Stomach (tissue), 4 donors: ENCODE measurements at regions not wholly inside any gene's neighbourhood (a gene's known extent, or its start where the extent isn't known, plus 50 kb on each side); places are given as distances from the start of the nearest gene placed in this dataset.

Experiments
- POLR2A ChIP-seq, 4 donors: fragments of 450-650 bp; IDR thresholded peaks; one replicate each; pipeline ENCODE4 v1.6.1; 2016; ENCODE audit warnings: antibody characterized with exemption in 4 of 4, control low read depth in 2 of 4, mild to moderate bottlenecking in 1 of 4, moderate library complexity in 1 of 4
- POLR2AphosphoS5 ChIP-seq, 3 donors: sonication (generic); formaldehyde crosslinking; IDR thresholded peaks; one replicate each; pipeline ENCODE4 v1.6.1; 2016; ENCODE audit warnings: antibody characterized with exemption in 3 of 3
- TF ChIP-seq, protein P1 (sequence below), 7 experiments: fragments of 450-650 bp in 4 of 7; fragments of 200-600 bp in 3 of 7; sonication (generic) in 3 of 7; IDR thresholded peaks; one replicate each; pipeline ENCODE4 v1.5.1; 2016 to 2019; ENCODE audit warnings: antibody characterized with exemption in 7 of 7, control low read depth in 2 of 7, mild to moderate bottlenecking in 1 of 7

DNA sequence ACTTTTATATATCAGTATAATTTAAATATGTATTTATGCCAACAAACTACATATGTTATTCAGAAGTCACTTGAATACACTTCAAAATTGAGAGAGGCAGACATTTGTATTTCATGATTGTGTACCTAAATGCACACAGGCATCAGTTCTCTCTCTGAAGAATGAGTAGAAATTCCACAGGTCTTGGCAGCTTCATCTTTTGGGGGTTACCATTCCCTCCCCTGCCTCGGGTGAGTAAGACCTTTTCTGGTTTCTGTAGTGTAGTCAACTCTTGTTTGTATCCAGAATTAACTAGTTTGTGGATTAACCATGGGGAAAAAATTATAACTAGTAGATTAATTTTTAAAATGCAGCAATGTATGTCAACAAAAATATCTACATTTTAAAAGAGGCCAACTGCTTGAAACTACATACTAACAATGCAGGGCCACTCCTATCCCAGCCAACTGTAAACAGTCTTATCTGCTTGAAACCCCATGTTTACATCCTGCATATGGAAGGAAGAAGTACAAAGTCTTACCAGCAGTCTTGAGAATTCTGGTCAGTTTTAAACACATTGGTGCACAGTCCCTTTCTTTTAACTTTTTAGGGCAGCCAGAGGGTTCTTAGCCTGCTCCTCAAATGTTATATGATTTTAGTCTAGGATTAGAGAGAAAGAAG is 339.6 kb upstream of the KIF2A start:
- TF ChIP-seq, protein P1, sequence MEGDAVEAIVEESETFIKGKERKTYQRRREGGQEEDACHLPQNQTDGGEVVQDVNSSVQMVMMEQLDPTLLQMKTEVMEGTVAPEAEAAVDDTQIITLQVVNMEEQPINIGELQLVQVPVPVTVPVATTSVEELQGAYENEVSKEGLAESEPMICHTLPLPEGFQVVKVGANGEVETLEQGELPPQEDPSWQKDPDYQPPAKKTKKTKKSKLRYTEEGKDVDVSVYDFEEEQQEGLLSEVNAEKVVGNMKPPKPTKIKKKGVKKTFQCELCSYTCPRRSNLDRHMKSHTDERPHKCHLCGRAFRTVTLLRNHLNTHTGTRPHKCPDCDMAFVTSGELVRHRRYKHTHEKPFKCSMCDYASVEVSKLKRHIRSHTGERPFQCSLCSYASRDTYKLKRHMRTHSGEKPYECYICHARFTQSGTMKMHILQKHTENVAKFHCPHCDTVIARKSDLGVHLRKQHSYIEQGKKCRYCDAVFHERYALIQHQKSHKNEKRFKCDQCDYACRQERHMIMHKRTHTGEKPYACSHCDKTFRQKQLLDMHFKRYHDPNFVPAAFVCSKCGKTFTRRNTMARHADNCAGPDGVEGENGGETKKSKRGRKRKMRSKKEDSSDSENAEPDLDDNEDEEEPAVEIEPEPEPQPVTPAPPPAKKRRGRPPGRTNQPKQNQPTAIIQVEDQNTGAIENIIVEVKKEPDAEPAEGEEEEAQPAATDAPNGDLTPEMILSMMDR (IDR thresholded peaks at IDR 0.05): no peak
- TF ChIP-seq POLR2A (IDR thresholded peaks at IDR 0.05) (no peak), POLR2AphosphoS5 (IDR thresholded peaks at IDR 0.05) (no peak)
